Putamen (tissue), 1 donor: ENCODE measurements at regions not wholly inside any gene's neighbourhood (a gene's known extent, or its start where the extent isn't known, plus 50 kb on each side); places are given as distances from the start of the nearest gene placed in this dataset.
A peak's percentile ranks its signal among the peaks of the same experiment; 100 is the strongest.
"Not testable (repeated sequence)": the region's sequence is repeated elsewhere in the genome, so short reads cannot be mapped to it uniquely, and the experiment has no call there.

Experiments
- DNase-seq: peaks from one replicate; pipeline ENCODE4 v3.0.0-alpha.2; 2016; ENCODE audit warnings: low spot score

GRCh38 chr6:165845493-165845892 is 182.5 kb upstream of the PDE10A start:
- DNase-seq: no peak

GRCh38 chr6:165844801-165845364 is 181.8 kb upstream of the PDE10A start:
- DNase-seq: no peak

- peak; percentile 63 for DNase-seq
Observed at GRCh38 chr6:165844232-165844631, 181.2 kb upstream of the PDE10A start.

- DNase-seq: no peak
Observed at GRCh38 chr6:165843568-165844113, 180.6 kb upstream of the PDE10A start.

- DNase-seq: no peak
Observed at GRCh38 chr6:165843121-165843520, 180.1 kb upstream of the PDE10A start.

GRCh38 chr6:165842281-165842936 is 179.4 kb upstream of the PDE10A start:
- no peak for DNase-seq

GRCh38 chr6:165841153-165841558 is 178.1 kb upstream of the PDE10A start:
- no peak for DNase-seq

GRCh38 chr6:165837948-165838745 is 175.1 kb upstream of the PDE10A start:
- DNase-seq: no peak

- DNase-seq: not testable (repeated sequence)
Observed at GRCh38 chr6:165836648-165837047, 173.6 kb upstream of the PDE10A start.

GRCh38 chr6:165835410-165835851 is 172.4 kb upstream of the PDE10A start:
- no peak for DNase-seq

- peak; percentile 61 for DNase-seq
Observed at GRCh38 chr6:165834613-165835259, 171.7 kb upstream of the PDE10A start.

GRCh38 chr6:165833355-165833754 is 170.3 kb upstream of the PDE10A start:
- DNase-seq: no peak

- no peak for DNase-seq
Observed at GRCh38 chr6:165831812-165832510, 168.9 kb upstream of the PDE10A start.

GRCh38 chr6:165830761-165831160 is 167.7 kb upstream of the PDE10A start:
- no peak for DNase-seq

- no peak for DNase-seq
Observed at GRCh38 chr6:165829376-165829775, 166.3 kb upstream of the PDE10A start.

- no peak for DNase-seq
Observed at GRCh38 chr6:165827190-165827518, 164.1 kb upstream of the PDE10A start.

- no peak for DNase-seq
Observed at GRCh38 chr6:165826487-165827189, 163.6 kb upstream of the PDE10A start.

- no peak for DNase-seq
Observed at GRCh38 chr6:165825256-165825815, 162.3 kb upstream of the PDE10A start.

- DNase-seq: no peak
Observed at GRCh38 chr6:165823609-165824326, 160.7 kb upstream of the PDE10A start.

- DNase-seq: no peak
Observed at GRCh38 chr6:165822501-165822900, 159.5 kb upstream of the PDE10A start.
